Astrocyte (in vitro differentiated cells and primary cell): ENCODE measurements at regions not wholly inside any gene's neighbourhood (a gene's known extent, or its start where the extent isn't known, plus 50 kb on each side); places are given as distances from the start of the nearest gene placed in this dataset.

Experiments used
- DNase-seq: peaks from one replicate; pipeline ENCODE4 v3.0.0-alpha.2; 2010; ENCODE audit warnings: low read depth
- FAIRE-seq: peaks from 2 replicates; lab custom pipeline; 2011; peaks lifted over from hg19 to GRCh38; lab: Jason Lieb, UNC
- H2AFZ ChIP-seq: 2 replicates; pipeline ENCODE4 v1.6.0; 2012; ENCODE audit warnings: low read depth, low read length, inconsistent platforms
- H3K27ac ChIP-seq: 2 replicates; pipeline ENCODE4 v1.5.1; 2011; ENCODE audit warnings: low read depth, low read length, inconsistent platforms
- H3K27me3 ChIP-seq: 2 replicates; pipeline ENCODE4 v1.6.0; 2011; ENCODE audit warnings: low read length, inconsistent platforms; ENCODE audit not compliant: insufficient read depth
- H3K36me3 ChIP-seq: 2 replicates; pipeline ENCODE4 v1.5.1; 2011; ENCODE audit warnings: low read length, inconsistent platforms; ENCODE audit not compliant: insufficient read depth
- H3K4me1 ChIP-seq: 2 replicates; pipeline ENCODE4 v1.5.1; 2011; ENCODE audit warnings: low read length, inconsistent platforms; ENCODE audit not compliant: insufficient read depth
- H3K4me2 ChIP-seq: 2 replicates; pipeline ENCODE4 v1.6.0; 2012; ENCODE audit warnings: low read length, inconsistent platforms
- H3K4me3 ChIP-seq: 2 replicates; pipeline ENCODE4 v1.5.1; 2011; ENCODE audit warnings: low read depth, mild to moderate bottlenecking, low read length, inconsistent platforms; ENCODE audit not compliant: insufficient read depth
- H3K79me2 ChIP-seq: 2 replicates; pipeline ENCODE4 v1.6.0; 2012; ENCODE audit warnings: mild to moderate bottlenecking, low read length, inconsistent platforms; ENCODE audit not compliant: insufficient read depth
- H3K9ac ChIP-seq: 2 replicates; pipeline ENCODE4 v1.6.0; 2012; ENCODE audit warnings: mild to moderate bottlenecking, low read length, inconsistent platforms
- H3K9me3 ChIP-seq: 2 replicates; pipeline ENCODE4 v1.5.1; 2012; ENCODE audit warnings: low read depth, mild to moderate bottlenecking, low read length, inconsistent platforms; ENCODE audit not compliant: insufficient read depth
- H4K20me1 ChIP-seq: 2 replicates; pipeline ENCODE4 v1.6.0; 2012; ENCODE audit warnings: low read length, inconsistent platforms; ENCODE audit not compliant: insufficient read depth
- H3K27ac Mint-ChIP-seq: one replicate; pipeline ENCODE4 v1.8.0; 2021; ENCODE audit warnings: mild to moderate bottlenecking, mixed read lengths; ENCODE audit not compliant: unreplicated experiment
- H3K27me3 Mint-ChIP-seq: one replicate; pipeline ENCODE4 v1.8.0; 2021; ENCODE audit warnings: low read depth, mixed read lengths; ENCODE audit not compliant: unreplicated experiment
- H3K36me3 Mint-ChIP-seq: one replicate; pipeline ENCODE4 v1.8.0; 2021; ENCODE audit warnings: low read depth, mixed read lengths; ENCODE audit not compliant: unreplicated experiment
- H3K4me1 Mint-ChIP-seq: one replicate; pipeline ENCODE4 v1.8.0; 2021; ENCODE audit warnings: low read depth, mixed read lengths; ENCODE audit not compliant: unreplicated experiment
- H3K4me3 Mint-ChIP-seq: one replicate; pipeline ENCODE4 v1.8.0; 2021; ENCODE audit warnings: mild to moderate bottlenecking, moderate library complexity, mixed read lengths; ENCODE audit not compliant: unreplicated experiment
- H3K9me3 Mint-ChIP-seq: one replicate; pipeline ENCODE4 v1.8.0; 2021; ENCODE audit warnings: mild to moderate bottlenecking, mixed read lengths; ENCODE audit not compliant: unreplicated experiment
- CTCF ChIP-seq: IDR thresholded peaks from 2 replicates; pipeline ENCODE4 v1.5.1; 2011; ENCODE audit warnings: low read depth, mild to moderate bottlenecking, inconsistent platforms, low read length, moderate library complexity; ENCODE audit not compliant: insufficient read depth
- EZH2 ChIP-seq: IDR thresholded peaks from 2 replicates; pipeline ENCODE4 v1.6.1; 2012; ENCODE audit warnings: mild to moderate bottlenecking, low read length, inconsistent platforms; ENCODE audit not compliant: insufficient read depth

- Histone ChIP-seq H3K9ac (no peak overlapping the region), H2AFZ (no peak overlapping the region), H3K4me1 (no peaks in the 10 kb centered on the region), H3K9me3 (no peaks in the 10 kb centered on the region), H3K27ac (no peak overlapping the region), H3K27me3 (peaks cover 3% of the 10 kb centered on the region), H3K36me3 (no peaks in the 10 kb centered on the region), H3K4me2 (no peak overlapping the region), H3K4me3 (no peak overlapping the region), H3K79me2 (no peaks in the 10 kb centered on the region), H4K20me1 (no peaks in the 10 kb centered on the region)
- Mint-ChIP-seq H3K36me3 (no peaks in the 10 kb centered on the region), H3K9me3 (peaks cover 6% of the 10 kb centered on the region), H3K4me3 (no peak overlapping the region), H3K4me1 (no peaks in the 10 kb centered on the region), H3K27me3 (no peaks in the 10 kb centered on the region), H3K27ac (no peak overlapping the region)
- DNase-seq, result no peak
- no peak for TF ChIP-seq CTCF
- no peak for TF ChIP-seq EZH2
- FAIRE-seq, result no peak
Measured at GRCh38 chr21:35764077-35764476, 296.2 kb downstream of the SETD4 start.

GRCh38 chr21:35754583-35754982 is 305.7 kb downstream of the SETD4 start:
- no peak overlapping the region for H3K27ac ChIP-seq
- no peak overlapping the region for H3K4me2 ChIP-seq
- no peaks in the 10 kb centered on the region for H3K4me1 ChIP-seq
- H3K9me3 ChIP-seq, result peaks cover 3% of the 10 kb centered on the region
- no peaks in the 10 kb centered on the region for H3K79me2 ChIP-seq
- no peaks in the 10 kb centered on the region for H4K20me1 ChIP-seq
- no peaks in the 10 kb centered on the region for H3K27me3 ChIP-seq
- H3K36me3 ChIP-seq, result no peaks in the 10 kb centered on the region
- Mint-ChIP-seq H3K36me3 (no peaks in the 10 kb centered on the region), H3K27me3 (peaks cover 19% of the 10 kb centered on the region), H3K27ac (no peak overlapping the region), H3K4me3 (no peak overlapping the region), H3K9me3 (peaks cover 7% of the 10 kb centered on the region), H3K4me1 (no peaks in the 10 kb centered on the region)
- no peak for TF ChIP-seq CTCF
- TF ChIP-seq EZH2, result no peak
- no peak overlapping the region for H3K4me3 ChIP-seq
- no peak for FAIRE-seq
- H3K9ac ChIP-seq, result no peak overlapping the region
- no peak for DNase-seq
- H2AFZ ChIP-seq, result no peak overlapping the region

GRCh38 chr21:35753308-35753707 is 307.0 kb downstream of the SETD4 start:
- no peaks in the 10 kb centered on the region for H3K4me1 Mint-ChIP-seq
- FAIRE-seq (no peak), DNase-seq (no peak)
- H3K9me3 ChIP-seq, result peaks cover 3% of the 10 kb centered on the region
- H3K4me1 ChIP-seq, result no peaks in the 10 kb centered on the region
- peaks cover 19% of the 10 kb centered on the region for H3K27me3 Mint-ChIP-seq
- no peak overlapping the region for H3K4me3 Mint-ChIP-seq
- H3K27me3 ChIP-seq, result no peaks in the 10 kb centered on the region
- no peak overlapping the region for H3K27ac ChIP-seq
- H3K36me3 ChIP-seq, result no peaks in the 10 kb centered on the region
- no peak overlapping the region for H2AFZ ChIP-seq
- no peak overlapping the region for H3K9ac ChIP-seq
- no peaks in the 10 kb centered on the region for H3K79me2 ChIP-seq
- no peaks in the 10 kb centered on the region for H3K36me3 Mint-ChIP-seq
- H3K9me3 Mint-ChIP-seq, result peaks cover 7% of the 10 kb centered on the region
- no peak overlapping the region for H3K27ac Mint-ChIP-seq
- H4K20me1 ChIP-seq, result no peaks in the 10 kb centered on the region
- no peak overlapping the region for H3K4me3 ChIP-seq
- TF ChIP-seq EZH2, result no peak
- TF ChIP-seq CTCF, result no peak
- no peak overlapping the region for H3K4me2 ChIP-seq
